NOMO-1 (cell line): ENCODE measurements at regions not wholly inside any gene's neighbourhood (a gene's known extent, or its start where the extent isn't known, plus 50 kb on each side); places are given as distances from the start of the nearest gene placed in this dataset.

ENCODE experiments used
- DNase-seq, 2 experiments: peaks; one replicate each; lab custom pipeline; 2025; ENCODE audit not compliant: unreplicated experiment in 2 of 2; lab: John Stamatoyannopoulos, UW

DNA sequence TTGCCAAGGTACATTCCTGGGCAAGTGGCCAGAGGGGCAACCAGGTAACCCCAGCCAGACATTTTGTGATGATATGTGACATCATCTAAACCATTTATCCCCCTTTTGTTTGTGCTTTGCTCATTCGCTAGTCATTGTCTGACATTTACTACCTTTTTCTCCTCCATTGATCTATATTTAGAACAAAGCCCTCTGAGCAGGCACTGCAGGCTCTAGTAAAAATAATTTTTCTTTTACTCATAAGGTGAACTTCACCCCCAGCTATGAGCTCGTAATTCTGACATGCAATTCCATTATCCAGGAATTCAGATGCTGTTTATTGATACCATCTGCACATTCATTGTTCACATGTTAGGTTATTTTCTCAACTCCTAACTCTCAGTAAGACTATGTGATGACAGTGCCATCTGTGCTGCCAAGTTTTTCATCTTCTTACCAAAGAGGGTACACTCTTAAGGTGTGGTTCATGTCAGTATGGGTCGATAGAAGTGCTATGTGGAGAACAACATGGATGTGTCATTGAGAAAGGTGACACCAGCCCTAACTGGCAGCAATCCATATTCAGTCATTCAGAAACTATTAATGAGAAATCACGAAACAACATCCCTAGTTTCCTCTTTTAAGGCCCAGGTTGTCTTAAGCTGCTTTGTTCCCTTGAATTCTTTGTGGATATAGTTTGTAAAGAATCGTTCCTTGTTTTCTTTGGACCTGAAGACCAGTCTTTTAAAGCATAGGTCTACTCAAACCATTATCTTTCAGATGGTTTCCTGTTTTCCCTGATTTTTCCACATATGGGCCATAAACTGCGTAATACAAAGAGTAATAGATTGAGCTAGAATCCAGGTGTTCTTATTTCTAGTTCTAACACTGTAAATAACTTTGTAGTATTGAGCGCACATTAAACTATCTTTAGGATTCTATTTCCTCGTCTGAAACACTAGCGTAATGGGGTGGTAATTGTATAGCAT lies 978.1 kb upstream of the CDH2 start:
- DNase-seq = no peak

GRCh38 chr18:29154196-29154757 lies 977.3 kb upstream of the CDH2 start:
- DNase-seq = no peak

GRCh38 chr18:29153091-29153490 lies 976.2 kb upstream of the CDH2 start:
- no peak for DNase-seq

DNA sequence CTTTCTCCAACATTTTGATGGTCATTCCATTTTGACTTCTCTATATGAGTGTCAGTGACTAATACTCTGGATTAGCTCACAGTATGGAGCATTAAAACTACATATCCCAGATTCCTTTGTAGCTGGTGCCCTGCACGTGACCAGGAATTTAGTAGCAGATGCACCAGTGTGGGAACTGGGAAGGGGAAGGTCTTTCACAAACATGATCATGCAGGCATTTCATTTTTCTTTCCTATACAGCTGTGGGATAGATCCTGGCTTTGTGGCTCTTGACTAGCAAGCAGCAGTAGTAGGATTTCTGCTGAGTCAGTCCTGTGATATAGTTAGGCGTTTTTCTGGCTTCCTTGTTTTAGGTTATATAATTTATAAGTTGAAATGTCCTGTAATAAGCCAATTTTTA lies 971.0 kb upstream of the CDH2 start:
- peak in 1 of 2 experiments; percentile 3 for DNase-seq

GRCh38 chr18:29146068-29146467 lies 969.1 kb upstream of the CDH2 start:
- no peak for DNase-seq

DNA sequence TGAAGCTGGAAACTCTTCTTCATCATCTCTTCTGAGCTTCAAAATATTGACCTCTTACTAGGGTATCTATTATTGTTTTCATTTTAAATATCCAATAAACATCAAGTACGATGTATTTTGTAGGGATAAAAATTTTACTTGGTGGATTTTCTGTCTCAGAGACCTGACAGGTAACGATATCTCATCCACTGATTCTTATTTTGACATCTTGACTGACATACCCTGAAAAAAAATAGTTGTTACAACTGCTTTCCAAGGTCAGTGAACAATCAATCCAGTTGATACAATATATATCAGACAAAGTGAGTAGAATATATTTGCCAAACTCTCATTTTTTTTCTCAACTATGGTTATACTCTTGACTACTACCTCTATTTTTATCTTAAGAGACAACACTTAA lies 963.7 kb upstream of the CDH2 start:
- DNase-seq = no peak

DNA sequence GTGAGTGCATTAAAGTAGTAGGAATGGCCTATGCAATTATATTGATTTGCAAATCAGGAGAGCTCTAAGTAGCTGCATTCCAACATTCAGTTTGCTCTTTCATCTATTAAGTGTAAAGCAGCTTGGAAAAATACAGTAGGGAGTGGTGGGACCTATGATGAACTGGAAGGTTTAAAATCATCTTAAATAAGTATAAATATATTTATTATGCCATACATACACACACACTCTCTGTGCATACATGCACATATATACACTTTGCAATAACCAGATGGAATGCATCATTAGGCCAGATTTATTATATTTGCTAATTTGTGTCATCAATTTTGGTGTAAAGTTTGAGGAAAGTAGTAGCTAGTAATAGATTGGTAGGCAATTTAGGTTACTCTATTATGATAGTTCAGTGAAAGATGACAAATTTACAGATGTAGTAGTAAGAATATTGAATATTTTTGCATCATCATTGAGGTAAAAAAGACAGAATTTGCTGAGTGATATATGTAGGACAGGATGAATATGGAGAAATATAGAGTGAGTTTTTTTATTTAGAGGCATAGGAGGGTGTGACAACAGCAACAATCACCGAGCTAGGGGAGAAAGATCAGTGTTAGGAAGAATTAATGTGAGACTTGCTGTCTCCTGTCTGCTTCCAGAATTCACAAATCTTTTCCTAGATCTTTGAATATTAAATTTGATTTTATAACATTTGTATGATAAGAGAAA lies 961.0 kb upstream of the CDH2 start:
- DNase-seq = no peak

- no peak for DNase-seq
These were observed 947.0 kb upstream of the CDH2 start for GRCh38 chr18:29123706-29124530.

- no peak for DNase-seq
These were observed 927.7 kb upstream of the CDH2 start for GRCh38 chr18:29104671-29105070.

- no peak for DNase-seq
These were observed 927.3 kb upstream of the CDH2 start for GRCh38 chr18:29104227-29104626.

DNA sequence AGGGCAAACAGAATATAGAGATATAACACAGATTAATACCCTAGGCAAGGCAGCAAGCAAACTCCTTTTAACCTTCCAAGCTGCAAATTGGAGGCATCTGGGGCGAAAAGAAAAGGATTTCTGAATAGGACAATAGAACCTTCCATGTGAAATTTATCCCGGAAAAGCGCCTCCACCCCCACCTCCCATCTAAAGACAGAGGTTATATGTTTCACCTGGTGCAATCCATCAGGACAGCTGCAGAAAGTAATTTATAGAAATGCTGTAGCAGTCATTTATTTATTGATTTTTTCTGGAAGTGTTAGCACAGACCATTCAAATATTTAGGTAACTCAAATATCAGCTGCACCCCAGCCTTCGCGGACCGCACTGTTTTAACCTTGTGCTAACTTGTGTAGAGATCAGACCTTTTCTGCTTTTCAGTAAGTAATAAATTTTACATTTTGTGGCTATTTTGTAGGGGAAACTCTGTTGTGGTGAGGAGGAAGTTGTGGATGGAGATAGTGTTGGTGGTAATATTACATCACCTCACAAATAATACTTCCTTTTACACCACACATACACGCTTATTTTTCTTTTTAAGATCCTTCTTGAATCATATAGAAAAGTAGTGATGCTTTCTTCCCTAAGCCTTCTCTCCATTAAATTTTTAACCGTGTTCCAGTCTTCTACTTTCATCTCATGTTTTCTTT lies 919.3 kb upstream of the CDH2 start:
- peak; percentile 74 to 92 for DNase-seq

- no peak for DNase-seq
These were observed 910.8 kb upstream of the CDH2 start for GRCh38 chr18:29087616-29088246.

DNA sequence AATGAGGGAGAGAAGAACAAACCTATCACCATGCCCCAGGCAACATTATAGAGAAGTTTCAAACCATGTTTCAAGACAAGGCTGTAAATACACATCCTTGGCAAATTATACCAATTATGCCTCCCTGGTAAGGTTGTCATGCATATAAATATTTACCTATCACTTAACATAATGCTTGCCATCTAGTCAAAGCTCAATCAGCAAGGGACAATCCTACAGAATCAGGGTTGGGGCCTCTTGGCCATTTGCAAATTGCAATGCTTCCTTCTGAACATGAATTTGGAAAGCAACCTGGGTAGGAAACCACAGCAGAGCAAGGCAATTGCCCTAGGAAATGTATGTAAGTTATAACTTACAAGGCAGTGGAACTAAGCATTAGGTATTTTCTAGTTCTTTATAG lies 907.2 kb upstream of the CDH2 start:
- no peak for DNase-seq

GRCh38 chr18:29083545-29083944 lies 906.6 kb upstream of the CDH2 start:
- no peak for DNase-seq

DNA sequence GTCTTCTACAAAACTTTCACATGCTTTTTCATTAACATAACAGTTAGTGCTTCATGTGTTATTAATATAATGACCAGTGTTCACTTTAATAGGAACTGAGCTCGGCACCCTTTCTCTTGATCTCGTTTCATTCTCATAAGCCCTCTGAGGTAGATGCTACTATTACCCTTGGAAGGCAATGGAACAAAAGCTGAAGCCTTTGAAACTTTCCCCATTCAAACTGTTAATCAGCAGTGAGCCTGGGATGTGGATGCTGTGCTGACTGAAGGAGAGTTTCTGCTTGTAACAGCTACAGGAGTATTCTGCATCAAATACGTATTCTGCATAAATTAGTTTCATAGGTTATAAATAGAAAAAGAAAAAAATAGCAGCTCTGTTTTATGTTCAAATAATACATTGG lies 904.0 kb upstream of the CDH2 start:
- DNase-seq = no peak

DNA sequence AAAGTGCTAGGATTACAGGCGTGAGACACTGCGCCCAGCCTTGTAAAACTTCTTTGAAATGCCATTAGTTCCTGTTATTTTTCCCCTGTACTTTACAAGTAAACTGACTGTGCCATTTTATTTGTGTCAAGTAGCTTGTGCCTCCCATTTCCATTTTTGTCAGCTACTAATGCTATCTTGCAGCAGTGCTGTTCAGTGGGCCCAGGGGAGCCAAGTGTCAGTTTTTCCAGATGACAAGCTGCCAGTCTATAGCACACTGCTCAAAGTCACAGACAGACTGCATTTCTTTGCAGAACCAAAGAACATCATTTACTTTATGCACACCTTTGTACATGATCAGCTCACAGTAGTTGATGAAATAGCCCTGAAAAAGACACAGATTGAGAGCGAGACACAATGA lies 901.3 kb upstream of the CDH2 start:
- no peak for DNase-seq

- no peak for DNase-seq
These were observed 900.4 kb upstream of the CDH2 start for GRCh38 chr18:29077344-29077743.

DNA sequence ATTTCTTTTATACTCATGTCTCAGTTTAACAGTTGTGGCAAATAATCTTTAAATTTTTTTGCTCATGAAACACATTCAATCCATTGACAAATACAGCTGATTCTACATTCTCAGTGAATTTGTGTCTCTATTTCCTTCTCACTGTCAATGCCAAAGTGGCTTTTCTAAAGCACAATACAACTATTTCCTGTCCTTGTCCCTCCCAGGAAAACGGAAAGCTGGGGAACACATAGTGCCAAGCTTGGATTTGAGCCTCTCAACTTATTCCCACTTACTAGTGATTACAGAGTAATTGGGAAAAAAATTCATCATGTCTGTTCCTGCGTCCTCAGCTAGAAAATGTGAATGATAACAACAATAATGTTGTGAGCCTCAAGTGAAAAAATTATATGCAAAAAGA lies 899.7 kb upstream of the CDH2 start:
- DNase-seq = no peak

DNA sequence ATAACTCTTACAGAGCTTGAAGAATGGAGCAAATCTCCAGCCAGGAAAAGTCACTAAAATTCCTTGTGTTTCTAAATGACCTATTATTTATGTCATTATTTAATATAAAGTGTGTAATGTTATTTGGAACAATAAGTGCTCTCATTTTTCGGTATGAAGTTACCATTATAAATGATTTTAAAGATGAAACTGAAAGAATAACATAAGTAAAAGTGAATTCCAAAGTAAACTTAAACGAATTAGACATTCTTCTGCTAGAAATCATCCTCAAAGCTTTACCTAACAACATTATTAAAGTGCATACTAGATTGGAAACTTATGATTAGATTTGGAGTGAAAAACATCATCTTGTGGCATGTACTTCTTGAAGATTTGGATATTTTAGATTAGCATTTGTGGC lies 897.2 kb upstream of the CDH2 start:
- DNase-seq = no peak

GRCh38 chr18:29071869-29072268 lies 894.9 kb upstream of the CDH2 start:
- DNase-seq = no peak
